ENCODE measurements at regions not wholly inside any gene's neighbourhood (a gene's known extent, or its start where the extent isn't known, plus 50 kb on each side); places are given as distances from the start of the nearest gene placed in this dataset.

GRCh38 chr9:105958587-105958986, 264.2 kb downstream of the TMEM38B start:
- TF ChIP-seq EZH2 (IDR thresholded peaks at IDR 0.05) (no peak), POLR2AphosphoS5 (IDR thresholded peaks at IDR 0.05; ENCODE audit: borderline replicate concordance, low read depth, low read length) (no peak)

Measured in SK-N-MC (cell line).